ENCODE measurements at regions not wholly inside any gene's neighbourhood (a gene's known extent, or its start where the extent isn't known, plus 50 kb on each side); places are given as distances from the start of the nearest gene placed in this dataset.
"Not testable (repeated sequence)": the region's sequence is repeated elsewhere in the genome, so short reads cannot be mapped to it uniquely, and the experiment has no call there.

DNA sequence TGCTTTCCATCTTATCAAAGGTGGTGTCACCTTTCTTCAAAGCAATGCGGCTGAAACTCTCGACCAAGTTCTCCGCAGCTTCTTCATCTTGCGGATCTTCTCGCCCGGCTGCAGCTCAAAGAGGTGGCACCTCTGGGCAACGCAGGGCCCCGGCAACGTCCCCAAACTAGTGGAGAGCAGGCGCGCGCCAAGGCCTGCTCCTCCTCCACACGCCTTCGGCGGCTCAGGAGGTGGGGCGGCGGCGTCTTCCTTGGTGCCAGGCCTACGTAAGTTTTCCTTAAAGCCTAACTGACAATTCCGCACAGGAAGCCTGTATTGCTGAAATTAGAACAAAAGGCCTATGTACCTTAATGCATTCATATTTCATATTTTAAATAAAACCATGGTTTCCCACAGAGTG is 112.0 kb downstream of the TMX1 start:
- no peak for DNase-seq

DNA sequence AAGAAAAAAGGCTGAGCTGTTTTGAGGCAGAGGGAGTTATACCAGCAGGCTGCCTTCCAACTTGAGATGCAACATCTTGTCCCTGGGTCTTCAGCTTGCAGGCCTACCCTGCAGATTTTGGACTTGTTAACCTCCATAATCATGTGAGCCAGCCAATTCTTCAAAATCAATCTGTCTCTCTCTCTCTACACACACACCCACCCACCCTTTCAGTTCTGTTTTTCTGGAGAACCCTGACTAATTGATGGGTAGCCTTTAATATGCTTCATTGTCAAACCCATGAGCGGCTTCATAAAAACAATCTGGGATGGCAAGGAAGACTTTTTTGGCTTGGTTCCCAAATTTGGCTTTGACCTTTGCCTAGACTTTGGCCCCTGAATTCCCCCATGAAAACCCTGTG is 113.9 kb downstream of the TMX1 start:
- DNase-seq = no peak

DNA sequence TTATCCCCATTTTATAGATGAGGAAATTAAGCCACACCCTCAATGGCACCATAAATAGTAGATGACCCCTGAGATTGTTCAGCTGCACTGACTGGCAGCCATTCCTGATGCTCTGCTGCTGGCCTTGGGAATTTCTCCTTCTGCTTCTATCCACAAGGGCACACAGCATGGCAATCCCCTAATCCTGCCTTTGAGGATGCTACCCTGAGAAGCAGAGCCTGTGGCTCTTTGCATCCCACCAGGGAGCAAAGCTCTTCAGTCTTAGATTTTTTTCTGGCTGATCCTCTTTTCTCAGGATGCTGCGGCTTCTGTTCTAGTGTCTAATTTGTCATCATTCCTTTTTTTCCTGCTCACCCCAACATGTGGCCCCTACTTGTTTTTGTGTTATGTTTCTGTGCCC is 114.8 kb downstream of the TMX1 start:
- DNase-seq = no peak

DNA sequence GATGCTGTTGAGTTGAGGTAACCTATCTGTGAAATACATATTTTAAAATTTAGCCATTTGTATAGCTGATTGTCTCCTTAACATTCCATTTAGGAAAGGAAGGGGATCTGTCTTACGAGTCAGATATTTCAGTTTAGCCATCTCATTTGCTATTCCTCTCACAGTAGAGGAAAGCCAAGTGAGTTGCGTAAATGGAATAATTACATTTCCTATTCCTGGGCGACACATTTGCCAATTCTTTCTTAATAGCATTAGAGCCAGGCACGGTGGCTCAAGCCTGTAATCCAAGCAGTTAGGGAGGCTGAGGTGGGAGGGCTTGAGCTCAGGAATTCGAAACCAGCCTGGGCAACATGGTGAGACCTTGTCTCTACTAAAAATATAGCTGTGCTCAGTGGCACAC is 116.3 kb downstream of the TMX1 start:
- DNase-seq = no peak

DNA sequence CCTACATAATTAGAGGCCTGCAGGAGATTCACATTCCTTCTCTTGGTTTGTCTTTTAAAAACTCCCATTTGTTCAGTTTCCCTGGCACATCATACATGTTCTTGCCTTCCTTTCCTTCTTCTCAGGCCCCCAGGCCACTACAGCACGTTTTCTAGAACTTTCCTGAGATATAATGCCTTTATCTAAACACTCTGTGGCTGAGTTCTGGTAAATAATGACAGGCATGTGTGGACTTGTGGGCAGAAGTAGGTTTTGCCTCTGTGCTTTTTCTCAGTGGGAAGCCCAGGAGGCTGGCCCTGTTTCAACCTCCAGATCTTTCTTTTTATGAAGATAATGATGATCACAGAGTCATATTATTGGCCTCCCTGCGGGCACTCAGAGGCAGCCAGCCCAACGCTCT is 117.2 kb downstream of the TMX1 start:
- no peak for DNase-seq

DNA sequence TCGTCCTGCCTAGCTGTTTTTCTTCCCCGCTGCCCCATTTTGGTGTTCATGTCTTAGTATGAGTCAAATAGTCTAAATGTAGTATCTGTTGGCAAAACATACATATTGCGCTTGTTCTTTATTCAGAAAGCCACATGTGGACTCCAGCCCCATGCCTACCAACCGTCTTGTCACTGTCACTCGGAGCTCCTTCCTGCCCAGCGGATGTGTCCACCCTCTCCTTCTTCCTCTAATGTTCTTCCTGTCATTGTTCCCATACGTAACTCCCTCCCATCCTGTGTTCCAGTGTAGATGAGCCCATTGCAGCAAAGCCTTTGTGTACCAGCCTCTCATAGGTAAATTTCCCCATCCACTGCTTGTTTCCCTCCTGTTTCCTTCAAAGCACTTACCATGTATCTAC is 120.5 kb downstream of the TMX1 start:
- no peak for DNase-seq

DNA sequence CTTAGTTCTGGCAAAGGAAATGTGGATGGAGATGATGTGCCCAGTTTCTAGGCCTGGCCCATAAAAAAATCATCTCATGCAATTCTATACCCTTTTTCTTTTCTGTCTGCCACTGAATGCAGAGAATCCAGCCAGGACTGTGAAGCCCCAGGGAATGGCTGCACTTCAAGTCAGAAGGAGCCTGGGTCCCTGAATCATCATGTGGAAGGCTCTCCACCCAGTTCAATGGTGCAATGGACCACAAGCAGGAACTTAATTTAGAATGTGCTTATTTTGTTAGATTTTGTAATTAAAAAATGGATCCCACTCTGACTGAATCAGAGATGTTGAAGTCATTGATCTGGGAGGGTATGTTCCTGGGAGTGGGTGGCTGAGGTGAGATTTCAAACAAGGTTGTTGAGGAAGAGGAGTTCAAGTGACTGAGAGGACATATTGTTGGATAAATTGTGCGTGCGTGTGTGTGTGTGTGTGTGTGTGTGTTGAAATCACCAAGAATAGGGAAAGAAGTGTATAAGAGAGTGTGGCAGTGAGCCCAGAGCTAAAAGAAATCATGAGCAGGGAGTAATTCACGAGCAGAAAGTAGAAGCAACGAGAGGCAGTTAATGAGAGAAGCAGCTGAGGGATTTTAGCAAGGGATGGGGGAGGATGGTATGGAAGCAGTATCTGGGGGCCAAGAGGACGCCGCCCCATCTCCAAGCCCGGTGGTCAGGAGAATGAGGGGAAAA is 125.4 kb downstream of the TMX1 start:
- DNase-seq = no peak

DNA sequence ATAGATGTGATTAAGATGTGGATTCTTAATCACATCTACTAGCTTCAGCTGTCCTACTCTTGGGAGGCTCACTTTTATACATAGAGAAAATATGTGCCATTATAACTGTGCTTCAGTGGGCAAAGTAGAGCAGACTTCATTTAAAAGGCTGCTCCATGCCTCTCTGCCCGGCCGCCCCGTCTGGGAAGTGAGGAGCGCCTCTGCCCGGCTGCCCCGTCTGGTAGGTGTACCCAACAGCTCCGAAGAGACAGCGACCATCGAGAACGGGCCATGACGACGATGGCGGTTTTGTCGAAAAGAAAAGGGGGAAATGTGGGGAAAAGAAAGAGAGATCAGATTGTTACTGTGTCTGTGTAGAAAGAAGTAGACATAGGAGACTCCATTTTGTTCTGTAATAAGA is 126.4 kb downstream of the TMX1 start:
- not testable (repeated sequence) for DNase-seq

DNA sequence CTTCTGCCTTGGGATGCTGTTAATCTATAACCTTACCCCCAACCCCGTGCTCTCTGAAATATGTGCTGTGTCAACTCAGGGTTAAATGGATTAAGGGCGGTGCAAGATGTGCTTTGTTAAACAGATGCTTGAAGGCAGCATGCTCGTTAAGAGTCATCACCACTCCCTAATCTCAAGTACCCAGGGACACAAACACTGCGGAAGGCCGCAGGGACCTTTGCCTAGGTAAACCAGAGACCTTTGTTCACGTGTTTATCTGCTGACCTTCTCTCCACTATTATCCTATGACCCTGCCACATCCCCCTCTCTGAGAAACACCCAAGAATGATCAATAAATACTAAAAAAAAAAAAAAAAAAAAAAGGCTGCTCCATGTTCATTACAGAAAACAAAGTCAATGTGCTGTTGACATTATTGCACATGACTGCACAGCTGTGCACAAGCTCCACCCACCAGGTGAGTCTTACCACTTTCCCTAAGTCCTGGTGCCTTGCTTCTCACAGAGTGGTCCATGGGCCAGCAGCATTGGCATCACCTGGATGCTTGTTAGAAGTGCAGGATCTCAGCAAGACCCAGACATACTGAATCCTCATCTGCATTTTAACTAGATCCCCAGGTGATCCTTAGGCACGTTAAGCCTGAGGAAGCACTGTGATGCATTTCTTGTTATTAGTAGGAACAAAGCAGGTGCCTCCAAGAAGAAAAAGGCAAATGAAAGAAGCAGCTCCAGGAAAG is 127.0 kb downstream of the TMX1 start:
- DNase-seq = not testable (repeated sequence)

DNA sequence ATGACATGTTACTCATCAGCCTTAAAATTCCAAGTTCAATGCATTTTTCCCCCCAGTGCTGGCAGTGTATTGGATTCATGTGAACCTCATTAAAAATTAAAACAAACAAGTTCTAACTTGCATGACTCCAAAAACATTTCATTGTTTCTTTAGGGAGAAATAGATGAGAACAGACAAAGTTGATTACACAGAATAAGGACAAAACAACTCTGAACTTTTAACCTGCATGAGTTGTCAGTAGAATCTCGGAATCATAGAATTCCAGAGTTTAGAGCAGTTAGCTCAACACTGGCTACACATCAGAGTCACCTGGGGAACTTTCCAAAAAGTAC is 127.5 kb downstream of the TMX1 start:
- DNase-seq = no peak

DNA sequence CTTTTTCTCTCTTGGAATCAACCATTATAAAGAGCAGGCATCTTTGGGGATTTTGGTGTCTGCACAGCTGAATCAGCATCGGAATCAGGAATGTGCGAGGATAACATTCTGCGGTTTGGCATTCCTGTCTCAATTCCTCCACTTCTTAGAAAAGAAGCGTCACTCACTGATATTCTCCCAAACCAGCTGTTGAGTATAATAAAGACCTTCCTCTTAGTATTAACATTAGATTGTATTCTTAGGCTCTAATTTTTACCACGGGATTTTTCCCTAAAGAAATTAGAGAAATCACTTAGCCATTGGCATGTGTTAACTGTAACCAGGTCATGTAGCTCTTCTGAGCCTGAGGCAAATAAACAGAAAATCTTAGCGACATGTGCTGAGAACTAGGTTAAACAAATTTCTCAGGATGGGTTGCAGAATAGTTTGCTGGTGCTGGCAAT is 128.7 kb downstream of the TMX1 start:
- no peak for DNase-seq

DNA sequence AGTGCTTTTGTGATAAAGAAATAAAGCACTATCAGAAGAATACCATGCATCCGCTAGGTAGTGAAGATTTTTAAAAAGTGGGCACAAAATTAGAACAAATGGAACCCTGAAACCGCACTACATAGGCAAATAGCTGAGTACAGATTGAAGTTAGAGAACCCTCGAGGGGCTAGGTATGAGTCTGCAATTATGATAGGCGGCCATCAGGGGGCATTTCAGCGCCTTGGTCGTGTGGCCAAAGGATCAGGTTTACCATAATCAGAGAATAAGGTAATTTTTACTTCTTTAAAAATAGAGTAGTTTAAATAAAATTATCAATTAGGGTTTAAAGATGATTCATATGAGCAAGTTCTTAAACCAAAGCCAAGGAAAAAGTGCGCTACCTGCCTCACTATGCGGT is 129.8 kb downstream of the TMX1 start:
- DNase-seq = no peak

DNA sequence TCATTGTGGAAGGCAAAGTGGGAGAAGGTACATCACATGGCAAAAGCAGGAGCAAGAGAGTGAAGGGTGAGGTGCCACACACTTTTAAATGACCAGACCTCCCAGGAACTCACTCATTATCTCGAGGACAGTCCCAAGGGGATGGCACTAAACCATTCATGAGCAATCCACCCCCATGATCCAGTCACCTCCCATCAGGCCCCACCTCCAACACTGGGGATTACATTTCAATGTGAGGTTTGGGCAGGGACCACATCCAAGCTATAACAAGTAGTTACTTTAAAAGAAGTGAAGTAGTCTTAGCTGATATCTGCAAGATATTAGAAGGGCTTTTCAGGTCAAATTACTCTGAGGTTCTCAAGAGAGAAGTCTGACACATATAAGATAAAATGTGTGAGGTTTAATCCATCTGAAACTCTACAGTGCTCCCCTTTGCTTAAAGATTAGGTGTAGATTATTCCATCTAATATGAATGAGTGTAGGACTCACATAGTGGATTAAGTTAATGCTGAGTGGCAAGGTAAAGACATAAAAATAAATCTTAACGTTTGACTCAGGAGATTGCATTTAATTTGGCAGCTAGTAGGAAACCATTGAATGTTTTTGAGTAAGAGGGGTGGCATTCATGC is 130.8 kb downstream of the TMX1 start:
- DNase-seq = no peak

DNA sequence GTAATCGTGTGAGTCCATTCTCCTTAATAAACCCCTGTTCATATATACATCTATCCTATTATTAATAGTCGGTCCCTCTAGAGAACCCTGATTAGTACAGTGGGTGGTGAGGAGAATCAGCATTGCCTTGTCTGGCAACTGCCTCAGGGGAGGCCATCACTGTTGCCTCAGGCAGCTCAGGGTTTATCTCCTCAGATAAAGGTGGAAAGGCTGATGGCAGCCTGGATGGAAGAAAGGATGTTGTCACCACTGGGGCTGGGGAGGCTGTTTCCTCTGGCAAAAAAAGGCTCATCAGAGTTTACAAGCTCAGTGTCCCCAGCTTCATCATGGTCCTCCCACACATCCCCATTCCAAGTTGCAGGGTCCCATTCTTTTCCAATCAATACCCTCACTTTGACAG is 137.1 kb downstream of the TMX1 start:
- not testable (repeated sequence) for DNase-seq

DNA sequence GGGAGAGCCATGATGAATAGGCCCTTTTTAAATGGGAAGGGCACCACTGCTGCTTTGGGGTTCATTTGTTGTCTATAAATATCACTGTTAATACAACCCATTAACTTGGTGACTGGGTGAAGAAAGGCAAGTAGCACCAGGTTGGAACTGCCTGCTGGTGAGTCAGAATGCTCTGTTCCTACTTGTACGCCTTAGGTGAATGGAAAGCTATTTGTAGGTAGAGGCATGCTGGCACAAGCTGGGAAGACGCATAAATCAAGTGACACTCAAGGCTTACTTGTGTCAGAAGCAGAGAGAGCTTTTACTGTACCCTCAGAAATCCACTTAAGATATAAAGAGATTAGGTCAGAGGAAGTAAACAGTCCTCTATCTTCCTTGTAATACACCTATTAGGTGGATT is 142.5 kb downstream of the TMX1 start:
- DNase-seq = no peak

DNA sequence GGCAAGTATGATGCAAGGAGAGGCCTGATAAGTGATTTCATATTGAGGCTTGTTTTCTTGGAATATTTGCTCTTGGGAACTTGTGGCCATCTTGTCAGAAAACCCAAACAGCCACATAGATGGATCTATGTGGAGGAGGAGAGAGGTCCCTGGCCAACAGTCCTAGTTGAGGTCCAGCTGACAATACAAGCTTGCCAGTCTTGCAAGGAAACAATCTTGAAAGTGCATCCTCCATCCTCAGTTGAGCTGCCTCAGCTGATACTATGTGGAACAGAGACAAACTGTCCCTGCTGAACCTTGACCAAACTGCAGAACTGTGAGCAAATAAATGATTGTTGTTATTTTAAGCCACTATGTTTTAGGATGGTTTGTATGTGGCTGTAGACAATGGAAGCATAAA is 146.4 kb downstream of the TMX1 start:
- DNase-seq = no peak

DNA sequence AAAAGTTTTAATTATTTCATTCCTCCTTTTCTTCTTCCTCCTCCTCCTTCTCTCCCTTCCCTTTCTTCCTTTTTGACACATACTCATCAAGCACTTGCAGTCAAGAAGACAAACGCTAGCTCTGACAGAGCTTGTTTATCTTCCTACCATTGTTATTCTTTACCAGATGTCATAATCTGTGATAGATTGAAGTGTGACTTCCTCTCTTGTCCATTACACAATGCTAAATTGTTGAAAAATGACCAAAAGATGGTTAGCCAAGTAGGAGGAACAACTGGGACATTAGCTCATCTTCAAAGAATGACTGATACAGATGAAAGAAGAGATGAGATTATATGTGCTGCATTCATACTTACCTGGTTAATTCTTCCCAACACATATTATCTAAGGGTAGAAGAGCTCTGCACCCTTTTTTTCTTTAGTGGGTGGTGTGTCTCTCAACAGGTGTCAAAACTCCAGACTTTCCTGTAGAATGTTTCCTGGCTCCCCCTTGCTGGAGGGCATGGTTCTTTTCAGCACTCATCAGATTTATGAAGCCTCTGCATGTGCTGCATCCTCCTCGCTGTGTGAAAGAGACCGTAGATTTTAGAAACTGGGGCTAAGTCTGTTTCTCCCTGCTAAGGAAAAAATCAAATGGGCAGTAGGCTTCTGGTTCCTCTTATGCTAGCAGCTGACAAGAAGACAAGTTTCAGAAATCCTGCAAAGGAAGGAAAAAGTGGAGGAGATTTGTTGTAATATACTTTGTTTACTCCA is 147.1 kb downstream of the TMX1 start:
- DNase-seq = no peak

DNA sequence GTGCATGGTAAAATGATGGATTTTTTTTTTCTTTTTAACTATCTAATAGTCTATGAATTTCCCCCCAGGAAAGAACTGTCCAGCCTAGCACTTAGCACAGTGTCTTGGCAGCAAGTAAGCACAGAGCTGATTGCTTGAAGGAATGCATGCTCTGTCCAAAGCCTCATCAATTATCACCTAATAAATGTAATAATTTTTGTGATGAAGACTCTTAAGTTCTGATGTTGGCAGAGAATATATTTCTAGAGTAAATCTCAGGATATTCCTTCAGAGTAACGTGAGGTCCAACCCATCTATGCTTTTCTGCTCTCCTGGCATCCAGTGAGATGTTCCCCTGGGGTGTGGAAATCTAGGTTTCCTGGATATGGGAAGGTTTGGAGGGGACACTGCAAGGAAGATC is 152.4 kb downstream of the TMX1 start:
- DNase-seq = no peak

DNA sequence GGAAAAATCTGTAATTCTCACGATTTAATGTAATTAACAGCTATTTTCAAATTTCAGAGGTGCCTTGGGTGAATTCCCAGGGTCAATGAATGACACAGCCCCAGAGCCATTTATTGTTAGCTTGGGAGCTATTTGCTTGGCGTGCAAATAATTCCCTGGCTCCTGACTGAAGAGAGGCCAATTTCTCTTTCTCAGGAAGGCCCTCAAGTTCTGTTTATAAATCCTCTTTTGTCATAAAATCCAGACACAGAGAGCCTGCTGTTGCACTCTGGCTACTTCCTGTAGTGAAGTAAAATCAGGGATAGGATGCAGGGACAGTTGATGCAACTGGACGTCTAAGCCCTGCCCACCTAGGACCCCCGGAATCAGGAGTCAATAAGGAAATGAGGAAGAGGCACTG is 154.3 kb downstream of the TMX1 start:
- DNase-seq = no peak

DNA sequence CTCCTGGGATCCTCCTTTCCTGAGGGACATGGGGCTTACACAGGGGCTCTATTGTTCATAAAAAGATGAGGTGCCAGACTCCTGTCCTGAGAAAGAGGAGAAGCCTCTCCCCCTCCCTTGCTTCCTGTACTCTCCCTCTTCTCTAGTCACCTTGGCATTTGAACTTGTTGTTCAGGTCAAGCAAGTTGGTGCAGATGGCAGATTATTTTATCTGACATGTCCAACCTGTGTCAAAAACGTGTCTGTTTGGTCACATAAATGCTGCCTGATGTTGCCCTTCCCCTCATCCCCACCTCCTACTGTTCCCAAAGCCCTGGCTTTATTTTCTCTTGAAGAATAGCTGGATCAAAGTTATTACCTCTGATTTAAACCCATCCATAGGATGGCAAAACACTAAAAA is 154.8 kb downstream of the TMX1 start:
- DNase-seq = no peak

DNA sequence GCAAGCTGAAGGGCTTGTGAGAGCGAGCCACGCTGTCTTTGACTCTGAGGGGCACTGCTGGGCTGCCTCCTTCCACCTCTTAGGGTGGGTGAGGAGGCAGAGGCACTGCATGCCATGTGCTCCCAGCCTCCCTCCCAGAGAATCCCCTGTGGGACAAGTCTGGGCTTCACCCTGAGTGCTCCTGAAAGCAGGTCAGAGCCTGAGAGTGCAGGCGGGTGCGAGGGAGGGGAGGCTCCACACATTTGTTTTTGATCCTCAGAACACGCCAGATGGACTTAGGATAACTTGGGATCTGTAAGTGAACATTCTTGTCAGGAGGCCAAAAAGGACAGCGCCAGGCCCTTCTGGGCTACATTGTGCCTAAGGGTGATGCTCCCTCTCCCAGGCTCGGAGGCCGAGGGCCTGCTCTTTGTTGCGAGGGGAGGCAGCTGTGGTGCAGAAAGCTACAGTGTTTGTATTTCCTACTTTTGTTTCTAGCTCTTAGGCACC is 155.4 kb downstream of the TMX1 start:
- no peak for DNase-seq

DNA sequence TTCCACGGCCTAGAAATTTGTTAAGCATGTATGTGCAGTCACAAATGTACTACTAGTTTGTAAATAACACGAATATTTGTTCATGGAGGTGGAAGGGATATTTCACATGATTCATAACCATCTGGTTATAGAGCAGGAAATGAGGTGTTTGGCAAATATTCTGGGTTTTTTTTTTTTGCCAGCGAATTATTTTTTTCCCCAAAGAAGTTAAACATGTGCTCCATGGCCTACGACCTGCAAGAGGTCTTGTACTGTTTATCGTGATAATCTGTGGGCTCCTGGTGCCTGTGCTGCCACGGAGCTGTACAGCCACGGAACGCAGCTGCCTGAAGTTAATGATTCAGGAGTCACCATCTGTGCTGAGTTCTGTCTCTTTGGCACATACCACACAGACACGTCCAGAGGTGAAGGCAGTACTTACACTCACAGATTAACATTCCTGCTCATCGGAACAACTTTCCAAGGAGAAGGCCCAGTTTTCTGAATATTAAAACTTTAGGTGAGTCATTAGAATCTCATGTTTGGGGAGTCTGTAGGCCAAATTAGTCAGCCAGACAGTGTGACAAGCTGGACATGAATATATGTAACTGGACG is 156.3 kb downstream of the TMX1 start:
- DNase-seq = no peak

DNA sequence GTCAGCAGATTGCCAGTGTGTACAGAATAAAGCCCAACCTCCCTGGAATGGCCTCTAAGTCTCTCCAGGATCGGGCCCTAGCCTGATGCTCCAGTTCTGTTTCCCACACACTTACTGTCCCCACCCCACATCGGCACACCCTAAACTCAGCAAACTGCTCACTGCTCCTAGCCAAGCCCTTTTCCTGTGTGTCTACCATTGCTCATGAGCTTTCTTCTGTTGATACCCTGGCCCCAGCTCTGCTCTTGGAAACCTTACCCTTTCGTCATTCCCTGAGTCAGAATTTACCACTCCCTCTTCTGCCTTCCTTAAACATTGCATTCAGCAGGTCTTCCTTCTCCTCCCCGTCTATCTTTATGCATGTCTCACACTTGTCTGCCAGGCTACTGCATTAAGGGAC is 158.9 kb downstream of the TMX1 start:
- DNase-seq = no peak

Data from T-helper 9 cell (primary cell).